ENCODE measurements at regions not wholly inside any gene's neighbourhood (a gene's known extent, or its start where the extent isn't known, plus 50 kb on each side); places are given as distances from the start of the nearest gene placed in this dataset.
A peak's percentile ranks its signal among the peaks of the same experiment; 100 is the strongest.

DNA sequence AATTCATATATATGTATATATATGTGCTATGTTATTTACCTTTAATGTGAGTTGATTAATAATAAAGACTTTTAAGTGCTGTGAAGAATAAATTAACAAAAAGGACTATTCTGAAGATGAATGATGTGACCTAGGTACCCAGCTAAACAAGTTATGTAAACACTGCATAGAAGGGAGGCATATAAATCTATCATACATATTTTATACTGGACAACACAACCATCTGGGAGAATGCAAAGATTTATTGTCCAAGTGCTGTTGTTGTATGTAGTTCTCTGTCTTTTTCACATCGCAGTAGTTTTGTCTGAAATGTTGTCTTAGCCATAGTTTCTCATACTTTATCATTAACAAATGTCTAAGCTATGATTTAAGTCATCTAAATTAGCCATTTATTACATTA, 337.6 kb downstream of the PCDH18 start:
- no peak for DNase-seq

DNA sequence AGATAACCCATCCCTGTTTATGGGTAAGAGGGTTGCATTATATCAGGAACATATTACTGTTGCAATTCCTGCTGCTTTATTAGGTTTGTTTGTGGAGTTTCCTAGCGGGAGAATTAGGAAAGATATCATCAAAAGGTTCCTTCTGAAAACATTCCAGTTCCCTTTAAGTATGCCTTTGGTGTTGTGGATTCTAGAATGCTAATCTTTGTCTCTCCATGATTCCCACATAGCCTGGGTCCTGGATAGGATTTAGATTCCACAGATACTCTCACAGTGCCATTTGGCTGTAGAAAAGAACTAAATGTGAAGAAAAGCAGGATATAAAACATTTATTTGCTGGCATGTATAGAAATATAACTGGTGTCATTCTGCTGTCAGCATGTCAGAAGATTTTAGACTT, 338.7 kb downstream of the PCDH18 start:
- DNase-seq, result no peak

DNA sequence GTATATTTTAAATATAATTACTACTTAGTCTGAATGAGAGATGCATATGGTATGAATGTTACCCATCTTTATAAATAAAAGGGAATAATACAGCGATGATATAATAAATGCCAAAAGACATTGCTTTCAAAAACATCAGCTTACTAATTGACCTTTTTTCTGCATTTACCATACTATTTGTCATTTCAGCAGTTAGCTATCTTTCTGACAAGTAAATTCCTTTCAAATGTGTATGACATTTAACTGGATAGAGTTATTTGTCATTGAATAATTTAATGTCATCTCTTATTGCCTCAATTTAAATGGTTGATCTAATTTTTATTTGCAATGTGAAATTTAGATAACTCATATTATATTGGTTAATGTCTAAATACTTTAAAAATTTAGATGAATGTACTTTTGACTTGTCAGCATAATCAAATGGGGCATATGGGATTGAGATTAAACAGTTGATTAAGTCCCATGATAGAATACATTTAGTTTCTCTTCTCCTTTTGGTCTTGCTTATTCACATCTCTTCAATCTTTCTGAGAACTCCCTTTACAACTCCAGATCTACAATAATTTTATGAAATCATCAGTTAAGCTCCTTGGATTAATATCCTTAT, 350.9 kb downstream of the PCDH18 start:
- no peak for DNase-seq

DNA sequence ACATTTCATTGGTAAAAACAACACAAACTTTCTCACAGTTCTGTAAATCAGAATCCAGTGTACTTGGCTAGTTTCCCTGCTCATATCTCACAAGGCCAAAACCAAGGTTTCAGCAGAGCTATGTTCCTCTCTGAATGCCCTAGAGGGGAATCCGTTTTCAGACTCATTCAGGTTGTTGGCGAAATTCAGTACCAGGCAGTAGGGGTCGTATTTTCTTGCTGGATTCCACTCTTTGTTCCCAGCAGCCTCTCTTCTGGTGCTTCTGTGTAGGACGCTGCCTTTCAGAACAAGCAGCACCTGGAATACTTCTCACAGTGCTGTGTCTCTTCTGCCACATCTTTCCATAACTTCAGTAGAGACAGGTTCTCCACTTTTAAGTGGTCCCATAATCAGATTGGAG, 351.9 kb downstream of the PCDH18 start:
- no peak for DNase-seq

DNA sequence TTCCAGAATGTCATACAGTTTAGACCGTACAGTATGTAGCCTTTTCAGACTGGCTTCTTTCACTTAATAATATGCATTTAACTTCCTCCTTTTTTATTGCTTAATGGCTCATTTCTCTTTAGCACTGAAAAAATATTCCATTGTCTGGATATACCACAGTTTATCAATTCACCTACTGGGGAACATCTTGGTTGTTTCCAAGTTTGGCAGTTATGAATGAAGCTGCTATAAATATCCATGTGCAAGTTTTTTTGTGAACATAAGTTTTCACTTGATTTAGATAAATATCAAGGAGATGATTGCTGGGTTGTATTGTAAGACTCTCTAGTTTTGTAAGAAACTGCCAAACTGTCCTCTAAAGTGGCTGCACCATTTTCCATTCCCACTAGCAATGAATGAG, 375.5 kb downstream of the PCDH18 start:
- DNase-seq, result no peak

DNA sequence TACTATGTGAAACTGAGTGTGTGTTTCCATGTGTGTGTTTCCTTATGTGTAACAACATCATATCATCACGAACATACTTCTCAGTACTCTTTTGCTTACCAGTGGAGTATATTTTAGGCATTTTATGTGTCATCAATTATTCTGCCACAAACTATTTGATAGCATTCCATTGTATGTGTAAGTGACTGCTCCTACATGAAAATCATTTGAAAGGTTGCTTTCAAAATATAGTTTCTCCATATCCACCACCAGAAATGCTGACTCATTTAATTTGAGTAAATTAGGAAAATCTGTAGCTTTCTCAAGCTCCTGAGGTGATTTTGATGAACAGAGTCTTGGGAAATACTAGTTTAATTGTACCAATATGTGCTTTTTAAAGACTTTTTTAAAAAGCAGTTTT, 376.2 kb downstream of the PCDH18 start:
- DNase-seq, result no peak

DNA sequence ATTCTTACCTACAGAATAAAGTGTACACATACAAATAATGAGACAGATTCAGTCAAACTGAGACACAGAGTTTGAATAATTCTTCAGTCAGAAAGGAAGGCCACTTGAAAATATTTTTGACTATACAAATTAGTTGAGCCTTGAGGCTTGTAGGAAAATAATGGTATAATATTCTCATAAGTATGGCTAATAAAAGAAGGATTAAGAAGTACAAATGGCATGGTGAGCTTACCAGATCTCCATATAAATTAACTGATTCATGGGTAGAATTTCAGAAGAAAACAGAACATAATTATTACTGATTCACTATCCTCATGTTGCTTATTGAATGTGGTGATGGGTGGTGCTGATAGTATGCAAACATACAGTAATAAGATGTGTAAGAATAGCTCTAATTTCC, 401.1 kb downstream of the PCDH18 start:
- DNase-seq, result no peak

DNA sequence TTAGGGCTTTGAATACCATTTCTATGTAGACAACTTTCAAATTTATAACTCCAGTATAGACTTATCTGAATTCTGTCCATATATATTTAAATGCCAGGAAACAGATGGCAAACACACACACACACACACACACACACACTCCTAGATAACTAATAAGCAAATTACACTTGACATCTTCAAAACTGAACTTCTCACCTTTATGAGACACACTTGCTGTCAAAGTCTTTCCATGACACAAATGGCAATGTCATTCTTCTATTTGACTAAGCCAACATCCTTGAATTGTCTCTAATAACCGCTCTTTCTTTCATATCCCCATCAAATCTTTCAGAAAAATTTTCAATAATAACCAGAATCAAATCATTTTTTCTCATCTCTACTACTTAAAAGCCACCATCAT, 402.4 kb downstream of the PCDH18 start:
- DNase-seq, result no peak

DNA sequence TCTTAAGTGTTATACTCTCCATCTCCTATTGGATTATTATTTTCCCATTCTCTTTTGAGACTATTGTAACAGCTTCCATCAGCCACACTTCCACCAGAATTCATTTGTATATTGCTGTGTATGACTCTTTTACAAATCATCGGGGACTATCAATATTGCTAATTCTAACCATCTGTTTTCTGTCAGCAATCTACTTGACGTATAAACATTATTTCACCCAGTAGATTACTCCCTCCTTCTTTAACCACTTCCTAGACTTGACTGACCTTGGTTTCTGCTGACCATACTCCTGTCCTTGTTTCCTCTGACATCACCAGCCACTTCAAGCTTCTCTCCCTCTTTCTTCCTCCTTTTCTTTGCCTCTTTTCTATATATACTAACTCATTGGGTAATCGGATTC, 402.9 kb downstream of the PCDH18 start:
- no peak for DNase-seq

DNA sequence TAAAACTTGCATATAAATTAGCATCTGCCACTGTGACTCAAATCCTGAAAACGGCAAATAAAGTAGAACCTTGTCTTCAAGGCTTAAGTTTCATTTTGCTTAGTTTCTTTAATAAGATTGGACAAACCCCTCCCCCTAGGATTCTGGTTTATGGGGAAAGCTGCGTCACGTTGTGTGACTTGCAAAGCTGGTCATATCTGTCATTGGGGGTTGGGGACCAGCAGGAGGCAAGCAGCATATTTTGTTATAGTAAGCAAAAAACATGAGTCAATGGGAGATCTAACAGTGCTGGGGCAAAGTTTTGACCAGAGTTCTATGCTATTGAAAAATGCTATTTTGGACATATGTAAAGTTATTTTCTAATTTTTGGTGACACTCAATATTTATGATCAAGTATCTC, 407.3 kb downstream of the PCDH18 start:
- no peak for DNase-seq

DNA sequence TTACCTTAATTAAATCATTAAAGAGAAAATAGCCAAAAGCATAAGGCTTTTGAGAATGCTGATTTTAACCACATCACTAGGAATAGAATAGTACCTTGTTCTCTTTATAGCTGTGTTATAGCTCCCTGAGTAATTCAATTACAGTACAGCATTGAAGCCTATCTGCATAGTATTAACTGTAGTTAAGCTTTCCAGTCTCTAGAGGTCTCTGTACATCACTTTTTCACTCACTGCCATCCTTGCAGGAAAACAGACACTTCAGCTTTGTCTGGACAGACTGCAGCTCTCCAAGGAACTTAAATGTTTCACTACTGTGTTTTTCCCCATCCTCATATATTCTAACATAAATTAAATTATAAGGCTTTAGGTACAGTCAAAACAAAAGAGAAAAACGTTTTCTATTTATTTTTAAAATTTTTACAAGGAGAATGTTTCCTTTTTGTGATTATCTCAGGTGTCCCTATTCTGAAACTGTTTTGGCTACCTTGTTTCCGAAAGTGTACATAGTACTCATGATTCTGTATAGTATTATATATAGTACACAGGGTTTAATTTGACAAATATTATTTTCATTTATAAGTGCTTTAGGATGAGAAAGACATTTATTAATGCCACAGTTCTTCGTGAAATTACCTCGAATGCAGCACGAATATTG, 407.9 kb downstream of the PCDH18 start:
- peak; percentile 1 to 6 for DNase-seq

DNA sequence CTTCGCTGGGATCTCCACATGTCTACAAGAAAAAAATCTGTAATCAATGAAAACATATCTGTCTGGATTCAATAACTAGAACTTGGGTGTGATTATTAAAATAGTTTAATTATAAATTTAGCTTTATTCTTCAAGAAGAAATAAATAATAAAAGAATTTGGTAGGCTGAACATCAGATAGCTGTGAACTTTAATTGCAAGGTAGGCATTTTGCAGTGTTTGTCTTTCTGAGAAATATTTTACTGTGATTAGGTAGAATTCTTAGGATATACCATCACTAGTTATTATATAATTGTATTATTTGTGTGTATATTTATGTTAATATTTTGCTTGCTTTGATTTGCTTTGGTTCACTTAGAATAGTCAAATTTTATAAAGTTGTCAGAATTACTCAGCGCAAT, 409.4 kb downstream of the PCDH18 start:
- no peak for DNase-seq

DNA sequence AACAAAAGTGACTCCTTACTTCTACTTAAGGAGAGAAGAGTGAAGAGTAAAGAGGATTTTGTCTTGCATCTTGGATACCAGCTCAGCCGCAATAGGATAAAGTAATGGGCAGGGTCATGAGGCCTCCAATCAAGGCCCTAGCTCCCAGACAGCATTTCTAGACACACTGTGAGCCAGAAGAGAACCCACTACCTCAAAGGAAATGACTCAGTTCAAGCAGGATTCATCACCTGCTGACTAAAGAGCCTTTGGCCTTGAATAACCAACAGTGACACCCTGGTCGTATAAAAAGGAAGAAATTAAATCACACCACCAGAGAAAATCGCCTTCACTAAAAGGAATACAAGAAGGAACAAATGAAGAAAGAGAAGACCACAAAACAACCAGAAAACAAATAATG, 416.1 kb downstream of the PCDH18 start:
- no peak for DNase-seq

DNA sequence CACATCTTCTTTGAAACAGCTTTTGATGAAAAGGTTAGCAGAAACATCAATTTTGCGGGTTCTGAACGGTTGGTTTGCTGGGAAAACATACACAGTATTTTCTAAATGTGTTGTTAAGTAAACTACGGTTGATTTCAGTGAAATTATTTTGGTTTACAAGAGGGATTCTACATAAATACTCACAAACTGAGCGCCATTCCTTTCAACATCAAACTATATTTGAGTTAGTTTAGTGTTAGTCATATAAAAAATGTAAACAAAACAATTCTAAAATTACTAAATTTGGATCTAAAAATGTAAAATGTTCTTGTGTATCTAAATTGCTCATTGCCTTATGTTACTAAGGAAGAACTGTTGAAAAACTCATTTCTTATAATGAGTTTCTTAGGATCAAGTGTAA, 425.6 kb downstream of the PCDH18 start:
- DNase-seq, result no peak

DNA sequence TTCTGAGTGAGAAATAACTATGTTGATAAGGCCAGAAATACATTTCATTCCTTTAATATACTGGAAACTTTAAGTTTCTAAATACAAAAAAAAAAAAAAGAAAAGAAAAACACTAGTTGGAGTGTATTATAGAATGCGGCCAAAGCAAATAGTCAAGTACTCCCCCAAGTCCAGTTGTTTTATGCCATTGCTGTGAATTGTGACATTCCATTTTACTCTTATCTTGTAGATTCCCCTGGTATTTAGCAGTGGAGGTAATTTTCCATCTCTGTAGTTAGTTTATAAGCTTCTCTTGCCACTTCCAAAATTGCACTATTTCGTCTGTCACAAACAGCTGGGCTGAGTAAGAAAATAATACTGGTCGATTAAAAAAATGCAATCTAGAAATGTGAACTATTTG, 426.0 kb downstream of the PCDH18 start:
- no peak for DNase-seq

DNA sequence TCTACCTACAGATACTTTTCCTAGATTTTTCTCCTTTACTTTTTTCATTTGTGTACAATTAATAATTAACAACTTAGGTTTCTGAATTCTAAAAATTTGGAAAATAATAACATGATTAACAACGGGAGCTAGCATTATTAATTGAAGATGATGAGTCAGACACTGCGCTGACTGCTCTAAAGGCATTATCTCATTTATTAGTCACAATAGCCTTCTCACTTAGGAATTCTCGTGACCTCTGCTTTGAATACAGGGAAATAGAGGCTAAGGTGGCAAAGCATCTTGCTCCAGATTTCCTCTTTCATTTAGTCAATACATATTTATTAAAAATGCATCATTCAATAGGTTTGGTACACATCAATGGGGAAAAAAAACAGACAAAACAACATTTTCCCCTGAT, 441.3 kb downstream of the PCDH18 start:
- DNase-seq, result no peak

DNA sequence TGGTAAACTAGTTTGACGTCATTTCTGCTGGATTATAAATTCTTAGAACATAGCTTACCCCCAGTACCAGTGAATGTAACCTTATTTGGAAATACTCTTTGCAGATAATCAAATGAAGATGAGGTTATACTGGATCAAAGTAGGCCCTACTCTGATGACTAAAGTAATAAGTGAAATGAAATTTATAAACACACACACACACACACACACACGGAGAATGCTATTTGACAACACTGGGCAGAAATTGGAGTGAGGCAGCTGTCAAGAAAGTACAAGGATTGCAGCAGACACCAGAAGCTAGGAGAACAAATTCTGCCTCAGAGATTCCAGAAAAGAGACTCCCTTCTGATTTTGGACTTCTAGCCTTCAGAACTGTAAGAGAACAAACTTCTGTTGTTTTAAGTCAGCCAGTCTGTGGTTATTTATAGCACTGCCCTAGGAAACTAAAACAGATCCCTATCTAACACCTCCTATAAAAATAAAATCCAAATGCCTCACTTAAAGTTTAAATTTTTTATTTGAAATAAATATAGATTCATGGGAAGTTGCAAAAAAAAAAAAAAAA, 448.6 kb downstream of the PCDH18 start:
- DNase-seq, result no peak

DNA sequence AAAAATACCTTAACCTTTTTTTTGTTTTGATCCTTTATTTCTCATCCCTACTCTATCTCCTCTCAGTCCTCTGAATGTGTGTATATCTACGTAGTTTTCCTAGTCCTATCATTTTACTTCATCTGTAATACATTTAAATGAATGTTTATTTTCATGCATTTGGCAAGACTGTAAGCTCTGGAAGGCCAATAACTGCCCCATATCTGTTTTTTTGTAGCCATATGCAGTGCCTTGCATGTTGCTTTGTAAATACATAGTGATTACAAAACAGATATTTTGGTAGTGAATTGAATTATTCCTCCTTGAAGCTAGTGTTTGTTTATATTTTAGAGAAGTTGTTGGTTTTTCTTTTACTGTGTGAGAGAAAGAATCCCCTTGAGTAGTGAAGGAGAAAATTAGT, 450.2 kb downstream of the PCDH18 start:
- DNase-seq, result no peak

DNA sequence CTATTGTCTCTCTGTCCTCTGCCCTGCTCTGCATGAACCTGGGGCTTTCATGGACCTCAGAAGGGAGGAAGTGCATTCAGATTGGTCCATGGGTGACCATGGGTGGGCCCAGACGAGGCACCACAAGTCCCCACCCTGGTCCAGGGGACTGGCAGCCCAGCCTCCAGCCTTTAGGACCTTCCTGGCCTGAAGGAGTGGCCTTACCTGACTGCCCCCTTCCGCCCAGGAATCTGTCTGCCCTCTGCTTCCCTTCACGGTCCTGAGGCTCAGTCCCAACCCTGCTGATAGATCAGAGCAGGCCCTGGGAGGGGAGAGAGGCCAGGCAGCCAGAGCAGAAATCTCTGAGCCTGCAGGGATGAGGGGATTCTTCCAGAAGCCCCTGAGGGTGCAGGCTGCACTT, 455.4 kb downstream of the PCDH18 start:
- no peak for DNase-seq

DNA sequence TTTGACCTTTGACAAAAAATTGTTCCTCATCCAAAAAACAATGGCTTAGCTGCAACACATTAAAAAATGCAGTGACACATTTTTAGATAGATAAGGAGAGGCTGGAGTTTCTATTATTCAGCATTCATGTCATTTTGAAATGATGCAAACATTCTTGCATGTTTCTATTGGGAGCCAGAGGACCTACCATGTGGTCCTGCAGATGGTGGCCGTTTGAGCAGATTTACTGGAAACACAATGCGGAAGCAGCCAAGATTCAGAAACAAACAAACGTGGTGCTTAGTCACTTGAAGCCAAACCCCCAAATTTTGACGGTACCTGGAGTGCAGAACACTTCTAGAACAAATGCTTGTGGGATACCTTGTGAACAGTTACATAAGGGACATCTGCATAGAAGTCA, 456.7 kb downstream of the PCDH18 start:
- no peak for DNase-seq

DNA sequence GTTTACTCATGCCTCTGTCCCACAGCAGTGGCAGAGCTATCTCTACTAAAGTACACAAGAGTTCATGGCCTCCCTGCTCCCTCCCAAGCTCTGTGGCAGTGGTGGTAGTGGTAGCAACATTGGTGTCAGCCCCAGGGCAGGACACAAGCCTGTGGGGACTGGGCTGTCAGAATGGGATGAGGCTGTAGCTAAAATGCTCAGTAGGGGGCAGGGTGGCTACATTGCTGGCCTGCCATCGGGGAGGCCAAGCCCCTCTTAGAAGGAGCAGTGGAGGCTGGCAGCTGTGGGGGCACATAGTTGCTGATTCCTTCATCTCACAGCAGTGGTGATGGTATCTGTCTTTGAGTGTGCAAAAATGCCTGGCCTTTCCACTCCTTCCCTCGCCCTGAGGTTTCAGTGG, 461.7 kb downstream of the PCDH18 start:
- no peak for DNase-seq

DNA sequence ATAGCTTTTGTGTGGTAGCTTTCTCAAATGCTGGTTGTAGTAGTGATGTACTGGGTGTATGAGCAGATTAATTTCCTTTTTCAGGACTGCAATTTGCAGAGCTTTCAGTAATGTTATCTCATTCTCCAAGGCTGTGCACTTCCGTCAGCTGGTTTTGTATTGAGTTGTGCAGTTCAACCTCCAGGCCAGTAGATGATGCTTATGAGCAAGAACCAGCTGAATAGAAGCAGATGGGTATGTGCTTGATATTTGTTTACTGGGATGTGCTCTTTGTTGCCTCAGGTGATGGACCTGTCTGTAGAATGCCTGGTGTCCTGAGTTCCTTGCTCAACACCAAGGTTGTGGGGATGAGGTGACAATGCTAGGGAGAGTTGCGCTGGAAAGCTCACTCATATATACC, 462.8 kb downstream of the PCDH18 start:
- no peak for DNase-seq

DNA sequence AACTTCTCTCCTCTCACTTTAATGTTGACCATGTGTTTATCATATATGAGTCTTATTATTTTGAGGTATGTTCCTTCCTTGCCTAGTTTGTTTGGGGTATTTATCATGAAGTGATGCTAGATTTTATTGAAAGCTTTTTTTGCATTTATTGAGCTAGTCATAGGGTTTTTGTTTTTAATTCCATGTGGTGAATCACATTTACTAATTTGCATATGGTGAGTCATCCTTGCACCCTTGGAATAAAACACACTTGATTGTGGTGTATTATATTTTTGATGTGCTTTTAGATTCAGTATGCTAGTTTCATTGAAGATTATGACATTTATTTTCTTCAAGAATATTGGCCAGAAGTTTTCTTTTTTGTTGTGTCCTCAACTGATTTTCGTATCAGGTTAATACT, 464.6 kb downstream of the PCDH18 start:
- DNase-seq, result no peak

DNA sequence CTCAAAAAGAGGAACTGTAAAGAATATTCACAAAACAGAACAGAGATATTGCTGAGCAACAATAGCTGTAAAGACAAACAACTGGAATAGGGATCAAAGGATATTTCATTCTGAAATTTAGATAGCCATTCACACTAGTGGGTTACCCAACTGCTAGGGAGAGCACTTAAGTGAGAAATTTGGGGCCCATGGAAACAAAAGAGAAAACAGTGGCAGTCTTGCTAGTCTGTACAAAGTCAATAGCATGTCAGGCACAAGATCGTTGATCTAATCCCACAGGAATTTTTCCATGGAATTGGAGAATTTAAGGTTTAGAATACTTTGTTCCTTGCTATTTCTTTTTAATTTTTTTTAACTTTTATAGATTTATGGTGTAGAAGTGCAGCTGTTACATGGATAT, 467.0 kb downstream of the PCDH18 start:
- no peak for DNase-seq

DNA sequence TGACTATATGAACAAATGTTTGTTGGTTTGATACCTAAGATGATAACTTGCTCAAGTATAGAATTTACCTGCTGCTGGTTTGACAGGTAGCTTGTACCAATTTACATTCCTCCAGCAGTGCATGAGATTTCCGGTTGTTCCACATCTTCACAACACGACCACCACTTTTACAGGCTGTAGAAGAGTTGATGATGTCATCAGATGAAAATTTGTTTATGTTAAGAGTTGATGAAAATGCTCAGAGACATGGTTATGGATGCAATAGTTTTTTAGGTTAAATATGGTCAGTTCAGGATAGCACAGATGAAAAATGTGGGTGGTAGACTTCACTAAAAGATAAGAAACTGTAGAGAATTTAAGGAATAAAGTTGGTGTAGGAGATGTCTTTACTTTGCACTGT, 468.3 kb downstream of the PCDH18 start:
- no peak for DNase-seq
